Stimulated activated CD4-positive, alpha-beta T cell treated with anti-CD3 and anti-CD28 coated beads, Interleukin-15, amount 100 ng/mL, for 1 hour (primary cell): ENCODE measurements at regions not wholly inside any gene's neighbourhood (a gene's known extent, or its start where the extent isn't known, plus 50 kb on each side); places are given as distances from the start of the nearest gene placed in this dataset.
"Not testable (repeated sequence)": the region's sequence is repeated elsewhere in the genome, so short reads cannot be mapped to it uniquely, and the experiment has no call there.

Experiments
- DNase-seq, 2 donors: peaks; one replicate each; pipeline ENCODE4 v3.0.0-alpha.2; 2020; ENCODE audit warnings: low read depth in 1 of 2, low spot score in 1 of 2

GRCh38 chr2:185633621-185634020, 105.0 kb upstream of the FSIP2 start:
- no peak for DNase-seq

- no peak for DNase-seq
Measured at GRCh38 chr2:185638771-185639170, 99.8 kb upstream of the FSIP2 start.

- no peak for DNase-seq
Measured at GRCh38 chr2:185640588-185640987, 98.0 kb upstream of the FSIP2 start.

- DNase-seq = no peak
Measured at GRCh38 chr2:185643434-185643833, 95.2 kb upstream of the FSIP2 start.

GRCh38 chr2:185644828-185645227, 93.8 kb upstream of the FSIP2 start:
- DNase-seq = no peak

- no peak for DNase-seq
Measured at GRCh38 chr2:185645529-185645928, 93.1 kb upstream of the FSIP2 start.

- DNase-seq = no peak
Measured at GRCh38 chr2:185658750-185659149, 79.9 kb upstream of the FSIP2 start.

- no peak for DNase-seq
Measured at GRCh38 chr2:185663811-185664210, 74.8 kb upstream of the FSIP2 start.

- DNase-seq = no peak
Measured at GRCh38 chr2:185664384-185664783, 74.2 kb upstream of the FSIP2 start.

GRCh38 chr2:185665251-185665814, 73.3 kb upstream of the FSIP2 start:
- DNase-seq = no peak

- DNase-seq = no peak
Measured at GRCh38 chr2:185667452-185667851, 71.2 kb upstream of the FSIP2 start.

- no peak for DNase-seq
Measured at GRCh38 chr2:185668710-185669109, 69.9 kb upstream of the FSIP2 start.

- DNase-seq = no peak
Measured at GRCh38 chr2:185674232-185674631, 64.4 kb upstream of the FSIP2 start.

- no peak for DNase-seq
Measured at GRCh38 chr2:185676316-185676715, 62.3 kb upstream of the FSIP2 start.

GRCh38 chr2:185687001-185687400, 51.6 kb upstream of the FSIP2 start:
- not testable (repeated sequence) for DNase-seq

- DNase-seq = no peak
Measured at GRCh38 chr2:185687967-185688366, 50.6 kb upstream of the FSIP2 start.
